Coronary artery (tissue), 2 donors: ENCODE measurements at regions not wholly inside any gene's neighbourhood (a gene's known extent, or its start where the extent isn't known, plus 50 kb on each side); places are given as distances from the start of the nearest gene placed in this dataset.

ENCODE experiments used
- DNase-seq: peaks from one replicate; pipeline ENCODE4 v3.0.0-alpha.2; 2017; ENCODE audit warnings: low spot score
- H3K27ac ChIP-seq, 2 donors: fragments of 200-600 bp; sonication (generic); one replicate each; pipeline ENCODE4 v1.5.1; 2016 to 2019
- H3K4me3 ChIP-seq: fragments of 200-600 bp; sonication (generic); 2 replicates; pipeline ENCODE4 v1.5.1; 2016; ENCODE audit warnings: mild to moderate bottlenecking, moderate library complexity
- TF ChIP-seq, protein P1 (sequence below): fragments of 200-600 bp; sonication (generic); IDR thresholded peaks from one replicate; pipeline ENCODE4 v1.5.1; 2019; ENCODE audit warnings: antibody characterized with exemption

DNA sequence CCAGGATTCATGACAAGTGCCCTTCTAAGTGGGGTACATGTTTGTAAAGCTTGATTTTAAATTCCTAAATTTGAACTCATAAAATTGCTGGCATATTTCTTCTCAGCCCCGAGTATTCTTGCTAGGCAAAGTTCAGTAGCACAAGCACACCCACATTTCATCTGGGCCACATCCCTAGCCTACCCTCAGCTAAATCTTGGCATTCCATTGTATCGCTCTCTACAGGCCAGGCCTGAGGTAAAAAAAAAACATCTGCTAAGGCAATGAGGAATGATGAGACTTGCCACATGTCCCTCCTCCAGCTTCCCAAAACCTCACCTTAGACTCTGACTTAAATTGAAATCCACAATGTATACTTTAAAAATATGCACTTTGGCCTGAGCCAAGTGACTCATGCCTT lies 51.4 kb upstream of the VCX3B start:
- TF ChIP-seq, protein P1, sequence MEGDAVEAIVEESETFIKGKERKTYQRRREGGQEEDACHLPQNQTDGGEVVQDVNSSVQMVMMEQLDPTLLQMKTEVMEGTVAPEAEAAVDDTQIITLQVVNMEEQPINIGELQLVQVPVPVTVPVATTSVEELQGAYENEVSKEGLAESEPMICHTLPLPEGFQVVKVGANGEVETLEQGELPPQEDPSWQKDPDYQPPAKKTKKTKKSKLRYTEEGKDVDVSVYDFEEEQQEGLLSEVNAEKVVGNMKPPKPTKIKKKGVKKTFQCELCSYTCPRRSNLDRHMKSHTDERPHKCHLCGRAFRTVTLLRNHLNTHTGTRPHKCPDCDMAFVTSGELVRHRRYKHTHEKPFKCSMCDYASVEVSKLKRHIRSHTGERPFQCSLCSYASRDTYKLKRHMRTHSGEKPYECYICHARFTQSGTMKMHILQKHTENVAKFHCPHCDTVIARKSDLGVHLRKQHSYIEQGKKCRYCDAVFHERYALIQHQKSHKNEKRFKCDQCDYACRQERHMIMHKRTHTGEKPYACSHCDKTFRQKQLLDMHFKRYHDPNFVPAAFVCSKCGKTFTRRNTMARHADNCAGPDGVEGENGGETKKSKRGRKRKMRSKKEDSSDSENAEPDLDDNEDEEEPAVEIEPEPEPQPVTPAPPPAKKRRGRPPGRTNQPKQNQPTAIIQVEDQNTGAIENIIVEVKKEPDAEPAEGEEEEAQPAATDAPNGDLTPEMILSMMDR: no peak
- no peak overlapping the region for H3K4me3 ChIP-seq
- no peak overlapping the region for H3K27ac ChIP-seq
- no peak for DNase-seq
